GM23248 (cell line): ENCODE measurements at regions not wholly inside any gene's neighbourhood (a gene's known extent, or its start where the extent isn't known, plus 50 kb on each side); places are given as distances from the start of the nearest gene placed in this dataset.

Experiments used
- DNase-seq: peaks from one replicate; pipeline ENCODE4 v3.0.0-alpha.2; 2015
- H2AFZ ChIP-seq: fragments of 200-600 bp; sonication (generic); 2 replicates; pipeline ENCODE4 v1.6.1; 2016; ENCODE audit warnings: antibody characterized with exemption
- H3F3A ChIP-seq: fragments of 200-600 bp; sonication (generic); 2 replicates; pipeline ENCODE4 v1.6.1; 2016; ENCODE audit warnings: mild to moderate bottlenecking, antibody characterized with exemption, mixed run types; ENCODE audit not compliant: insufficient read depth
- H3K27ac ChIP-seq: fragments of 200-600 bp; sonication (generic); 2 replicates; pipeline ENCODE4 v1.5.1; 2016; ENCODE audit warnings: mild to moderate bottlenecking
- H3K27me3 ChIP-seq: fragments of 200-600 bp; sonication (generic); replicated peaks from 2 replicates; pipeline ENCODE4 v1.6.1; 2016; ENCODE audit warnings: mild to moderate bottlenecking; ENCODE audit not compliant: insufficient read depth
- H3K36me3 ChIP-seq: fragments of 200-600 bp; sonication (generic); 2 replicates; pipeline ENCODE4 v1.6.1; 2016; ENCODE audit warnings: low read depth, mild to moderate bottlenecking
- H3K4me1 ChIP-seq: fragments of 200-600 bp; sonication (generic); 2 replicates; pipeline ENCODE4 v1.6.1; 2016; ENCODE audit warnings: mild to moderate bottlenecking; ENCODE audit not compliant: insufficient read depth
- H3K4me2 ChIP-seq: fragments of 200-600 bp; sonication (generic); one replicate; pipeline ENCODE4 v1.6.1; 2016; ENCODE audit warnings: mild to moderate bottlenecking; ENCODE audit not compliant: unreplicated experiment
- H3K4me3 ChIP-seq: fragments of 200-600 bp; sonication (generic); 2 replicates; pipeline ENCODE4 v1.5.1; 2016; ENCODE audit warnings: mild to moderate bottlenecking
- H3K79me2 ChIP-seq: fragments of 200-600 bp; sonication (generic); 2 replicates; pipeline ENCODE4 v1.6.1; 2016; ENCODE audit warnings: mild to moderate bottlenecking; ENCODE audit not compliant: insufficient read depth
- H3K9ac ChIP-seq: fragments of 200-600 bp; sonication (generic); 2 replicates; pipeline ENCODE4 v1.6.1; 2016; ENCODE audit warnings: mild to moderate bottlenecking
- H3K9me2 ChIP-seq: fragments of 200-600 bp; sonication (generic); 2 replicates; pipeline ENCODE4 v1.6.1; 2016; ENCODE audit warnings: mixed run types, mild to moderate bottlenecking, moderate library complexity; ENCODE audit not compliant: insufficient read depth
- H3K9me3 ChIP-seq: fragments of 200-600 bp; sonication (generic); one replicate; pipeline ENCODE4 v1.6.1; 2017; ENCODE audit warnings: low read depth
- H4K20me1 ChIP-seq: fragments of 200-600 bp; sonication (generic); 2 replicates; pipeline ENCODE4 v1.6.0; 2016; ENCODE audit not compliant: insufficient read depth
- EZH2 ChIP-seq: fragments of 200-600 bp; sonication (generic); IDR thresholded peaks from 2 replicates; pipeline ENCODE4 v1.6.1; 2018; ENCODE audit warnings: antibody characterized with exemption, mild to moderate bottlenecking; ENCODE audit not compliant: insufficient read depth, poor library complexity, severe bottlenecking
- EZH2phosphoT487 ChIP-seq: fragments of 200-600 bp; sonication (generic); IDR thresholded peaks from 2 replicates; pipeline ENCODE4 v1.6.1; 2018; ENCODE audit warnings: antibody characterized with exemption, moderate library complexity, mild to moderate bottlenecking, low read depth; ENCODE audit not compliant: insufficient read depth
- WGBS, 2 experiments: methylation state at CpG; one replicate each; pipeline ENCODE4 v1.1.6; 2015 to 2017; ENCODE audit warnings: low lambda C conversion rate in 2 of 2, low coverage in 1 of 2; ENCODE audit errors: missing lambda C conversion rate in 2 of 2; 5-methylcytosine and 5-hydroxymethylcytosine counted together
- in situ Hi-C: fragments of 300-500 bp; cut with MboI; formaldehyde crosslinking; loops from 2 replicates; pipeline ENCODE4 v1.15.0; 2020

DNA sequence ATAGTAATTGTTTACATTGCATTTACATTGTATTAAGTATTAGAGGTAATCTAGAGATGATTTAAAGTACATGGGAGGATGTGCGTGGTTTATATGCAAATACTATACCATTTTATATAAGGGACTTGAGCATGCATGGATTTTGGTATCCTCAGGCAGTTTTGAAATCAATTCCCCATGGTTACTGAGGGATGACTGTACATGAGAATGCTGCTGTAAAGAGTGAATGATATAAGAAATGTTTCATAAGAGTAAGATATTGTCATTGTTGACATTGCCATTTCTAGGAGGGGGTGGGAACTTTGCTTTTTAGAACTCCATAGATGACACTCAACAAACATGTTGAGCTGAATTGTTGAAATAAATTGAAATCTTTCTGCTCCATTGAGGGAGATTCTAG is 185.0 kb downstream of the SEMA6A start:
- H3F3A ChIP-seq = no peaks in the 10 kb centered on the region
- no peaks in the 10 kb centered on the region for H3K4me1 ChIP-seq
- H3K27me3 ChIP-seq = no peaks in the 10 kb centered on the region
- no peak overlapping the region for H3K9ac ChIP-seq
- DNase-seq = peak; percentile 3
- no peak overlapping the region for H3K27ac ChIP-seq
- H2AFZ ChIP-seq = no peak overlapping the region
- no peaks in the 10 kb centered on the region for H3K79me2 ChIP-seq
- H3K4me3 ChIP-seq = no peak overlapping the region
- in situ Hi-C loops = no loop called here
- no peak for TF ChIP-seq EZH2
- TF ChIP-seq EZH2phosphoT487 = no peak
- H3K9me2 ChIP-seq = no peaks in the 10 kb centered on the region
- no peaks in the 10 kb centered on the region for H3K36me3 ChIP-seq
- no peaks in the 10 kb centered on the region for H4K20me1 ChIP-seq
- H3K4me2 ChIP-seq = no peak overlapping the region
- H3K9me3 ChIP-seq = no peaks in the 10 kb centered on the region
- WGBS, 2 experiments = 86% methylated on average over 1 of the region's 1 CpG

DNA sequence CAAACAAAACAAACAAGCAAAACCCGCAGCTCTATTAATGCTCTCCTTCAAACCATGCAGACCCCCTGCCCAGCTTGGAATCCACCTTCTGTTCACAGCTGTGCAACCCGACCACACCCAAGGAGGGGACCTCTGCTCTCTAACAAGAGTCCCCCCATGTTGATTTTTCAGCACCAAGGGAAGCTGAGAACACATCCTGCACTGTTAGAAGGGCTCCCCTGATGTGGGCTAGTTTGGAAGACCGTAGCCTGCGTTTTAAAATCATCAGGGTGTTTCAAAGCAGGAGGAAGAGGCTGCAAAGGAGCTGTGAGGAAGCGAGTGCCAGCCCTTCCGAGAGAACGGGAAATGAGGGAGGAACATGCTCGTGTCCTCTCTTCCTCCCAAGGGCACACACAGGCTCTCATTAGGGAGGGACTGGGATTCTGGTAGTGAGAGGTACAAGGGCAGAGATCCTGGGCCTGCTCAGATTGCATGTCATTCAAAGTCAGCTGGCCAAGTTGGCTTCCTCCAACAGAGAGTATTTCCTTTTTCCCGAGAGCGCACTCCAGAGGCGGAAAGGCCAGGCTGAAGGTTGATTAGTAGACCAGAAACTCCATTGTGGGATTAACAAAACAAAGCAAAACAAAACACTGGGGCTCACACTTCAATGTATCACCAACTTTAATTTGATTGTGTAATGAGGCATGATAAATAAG is 185.9 kb downstream of the SEMA6A start:
- H3K79me2 ChIP-seq = no peaks in the 10 kb centered on the region
- H3K9me2 ChIP-seq = no peaks in the 10 kb centered on the region
- no peaks in the 10 kb centered on the region for H3K4me1 ChIP-seq
- H3K27ac ChIP-seq = no peak overlapping the region
- TF ChIP-seq EZH2phosphoT487 (no peak), EZH2 (no peak)
- H4K20me1 ChIP-seq = no peaks in the 10 kb centered on the region
- H3K36me3 ChIP-seq = no peaks in the 10 kb centered on the region
- H2AFZ ChIP-seq = no peak overlapping the region
- no peaks in the 10 kb centered on the region for H3K9me3 ChIP-seq
- no peak overlapping the region for H3K9ac ChIP-seq
- WGBS, 2 experiments = 88 to 90% methylated on average over 11 of the region's 11 CpGs
- H3K27me3 ChIP-seq = no peaks in the 10 kb centered on the region
- in situ Hi-C loops = no loop called here
- no peaks in the 10 kb centered on the region for H3F3A ChIP-seq
- H3K4me2 ChIP-seq = no peak overlapping the region
- H3K4me3 ChIP-seq = no peak overlapping the region
- DNase-seq = no peak

DNA sequence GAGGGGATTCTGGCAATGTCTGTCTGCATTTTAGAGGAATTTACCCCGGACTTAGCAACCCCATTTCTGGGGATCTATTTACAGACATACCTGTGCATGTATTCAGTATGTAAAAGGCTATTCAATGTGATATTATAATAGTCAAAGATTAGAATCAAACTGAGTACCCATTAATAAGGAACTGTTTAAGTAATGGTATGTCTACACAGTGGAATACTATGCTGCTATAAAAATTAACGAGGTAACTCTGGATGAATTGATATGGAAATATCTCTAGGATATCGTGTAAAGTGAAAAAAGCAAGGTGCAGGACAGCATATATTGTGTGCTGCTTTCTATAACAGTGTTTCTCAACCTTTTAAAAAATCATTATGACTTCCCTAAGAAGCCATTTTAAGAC is 186.9 kb downstream of the SEMA6A start:
- no peaks in the 10 kb centered on the region for H3K4me1 ChIP-seq
- in situ Hi-C loops = no loop called here
- H3K4me2 ChIP-seq = no peak overlapping the region
- H3K9me3 ChIP-seq = no peaks in the 10 kb centered on the region
- 89 to 90% methylated on average over 3 of the region's 3 CpGs for WGBS, 2 experiments
- TF ChIP-seq EZH2phosphoT487 (no peak), EZH2 (no peak)
- H3K9me2 ChIP-seq = no peaks in the 10 kb centered on the region
- no peaks in the 10 kb centered on the region for H3K79me2 ChIP-seq
- no peaks in the 10 kb centered on the region for H3K36me3 ChIP-seq
- no peak overlapping the region for H3K9ac ChIP-seq
- H3K27me3 ChIP-seq = no peaks in the 10 kb centered on the region
- no peak overlapping the region for H3K4me3 ChIP-seq
- no peak overlapping the region for H2AFZ ChIP-seq
- no peaks in the 10 kb centered on the region for H3F3A ChIP-seq
- H3K27ac ChIP-seq = no peak overlapping the region
- H4K20me1 ChIP-seq = no peaks in the 10 kb centered on the region
- no peak for DNase-seq

DNA sequence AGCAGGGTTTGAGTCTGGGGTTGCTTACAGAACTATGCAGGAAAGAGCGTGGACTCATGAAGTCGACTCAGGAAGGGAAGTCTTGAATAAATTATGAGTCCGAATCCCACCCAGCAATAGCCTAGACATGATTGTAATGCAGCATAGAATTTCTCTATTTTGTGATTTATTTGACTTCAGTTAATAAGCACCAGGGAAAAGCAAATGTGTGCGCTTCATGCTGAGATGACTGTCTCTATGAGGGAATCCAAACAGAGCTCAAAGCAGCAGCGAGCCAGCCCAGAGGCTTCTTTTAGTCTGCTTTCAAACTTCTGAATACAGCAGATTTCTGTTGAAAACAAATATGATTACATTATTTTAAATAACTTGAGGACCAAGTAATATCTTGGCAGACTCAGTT is 188.0 kb downstream of the SEMA6A start:
- Histone ChIP-seq H3K36me3 (no peaks in the 10 kb centered on the region), H3K9ac (no peak overlapping the region), H3K4me1 (no peaks in the 10 kb centered on the region), H4K20me1 (no peaks in the 10 kb centered on the region), H3K9me3 (no peaks in the 10 kb centered on the region), H3F3A (no peaks in the 10 kb centered on the region), H2AFZ (no peak overlapping the region), H3K4me2 (no peak overlapping the region), H3K4me3 (no peak overlapping the region), H3K9me2 (no peaks in the 10 kb centered on the region), H3K27ac (no peak overlapping the region), H3K27me3 (no peaks in the 10 kb centered on the region), H3K79me2 (no peaks in the 10 kb centered on the region)
- 65 to 66% methylated on average over 5 of the region's 5 CpGs for WGBS, 2 experiments
- TF ChIP-seq EZH2phosphoT487 (no peak), EZH2 (no peak)
- DNase-seq = no peak
- in situ Hi-C loops = no loop called here

DNA sequence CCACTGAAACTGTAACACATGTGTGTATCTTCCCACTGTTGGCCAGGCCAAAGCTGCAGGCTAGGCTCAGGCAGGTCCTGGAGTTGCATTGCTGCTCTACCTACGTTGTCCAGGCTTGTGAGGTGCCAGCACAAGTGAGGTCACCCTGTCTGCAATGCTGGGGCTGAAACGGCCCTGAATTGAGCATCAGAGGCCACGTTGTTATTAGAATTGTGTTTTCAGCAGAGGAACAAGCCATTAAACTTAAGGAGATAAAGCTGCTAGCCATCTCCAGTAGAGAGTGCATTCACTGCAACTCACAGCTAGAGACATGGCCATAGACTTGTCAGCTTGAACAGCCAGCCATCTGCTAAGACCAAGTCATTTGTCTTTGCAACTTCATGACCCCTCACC is 191.8 kb downstream of the SEMA6A start:
- Histone ChIP-seq H3K9me3 (no peaks in the 10 kb centered on the region), H3K9me2 (no peaks in the 10 kb centered on the region), H4K20me1 (no peaks in the 10 kb centered on the region), H3K79me2 (no peaks in the 10 kb centered on the region), H3K27ac (no peak overlapping the region), H3K27me3 (no peaks in the 10 kb centered on the region), H3F3A (no peaks in the 10 kb centered on the region), H2AFZ (no peak overlapping the region), H3K4me3 (no peak overlapping the region), H3K36me3 (no peaks in the 10 kb centered on the region), H3K4me2 (no peak overlapping the region), H3K4me1 (no peaks in the 10 kb centered on the region), H3K9ac (no peak overlapping the region)
- DNase-seq = no peak
- WGBS, 2 experiments = 37% methylated on average over 3 of the region's 3 CpGs
- in situ Hi-C loops = no loop called here
- no peak for TF ChIP-seq EZH2phosphoT487
